ENCODE measurements at regions not wholly inside any gene's neighbourhood (a gene's known extent, or its start where the extent isn't known, plus 50 kb on each side); places are given as distances from the start of the nearest gene placed in this dataset.

GRCh38 chr14:42855085-42855484, 1248.4 kb downstream of the LRFN5 start:
- no peak for TF ChIP-seq POLR2A (IDR thresholded peaks at IDR 0.05)
- no peak for TF ChIP-seq CTCF (IDR thresholded peaks at IDR 0.05)
- no peak for TF ChIP-seq POLR2AphosphoS5 (IDR thresholded peaks at IDR 0.05)
